ENCODE measurements at regions not wholly inside any gene's neighbourhood (a gene's known extent, or its start where the extent isn't known, plus 50 kb on each side); places are given as distances from the start of the nearest gene placed in this dataset.

- DNase-seq (ENCODE audit: low read depth, low spot score): no peak
- H3K4me1 ChIP-seq (ENCODE audit: control insufficient read depth, insufficient read depth, low read length): no peaks in the 10 kb centered on the region; the same call in 1 of the 2 replicates
- no peak overlapping the region for H3K27ac ChIP-seq (ENCODE audit: low read length)
- WGBS (ENCODE audit: insufficient coverage, insufficient read length): no CpG with 5 or more reads among the region's 13 CpGs
- H3K36me3 ChIP-seq (ENCODE audit: control insufficient read depth, insufficient read depth, low read length): no peaks in the 10 kb centered on the region
- peaks cover 27% of the 10 kb centered on the region for H3K9me3 ChIP-seq (ENCODE audit: control insufficient read depth, insufficient read depth, low read length)
- no peak overlapping the region for H3K4me3 ChIP-seq (ENCODE audit: low read length)
- no peaks in the 10 kb centered on the region for H3K27me3 ChIP-seq (ENCODE audit: control insufficient read depth, insufficient read depth, low read length)
Measured at GRCh38 chr12:130081117-130081805, 81.0 kb upstream of the FZD10 start.

GRCh38 chr12:130083002-130083401, 79.3 kb upstream of the FZD10 start:
- Histone ChIP-seq H3K4me1 (ENCODE audit: control insufficient read depth, insufficient read depth, low read length) (no peaks in the 10 kb centered on the region; the same call in 1 of the 2 replicates), H3K27me3 (ENCODE audit: control insufficient read depth, insufficient read depth, low read length) (no peaks in the 10 kb centered on the region), H3K9me3 (ENCODE audit: control insufficient read depth, insufficient read depth, low read length) (peaks cover 34% of the 10 kb centered on the region), H3K4me3 (ENCODE audit: low read length) (no peak overlapping the region), H3K27ac (ENCODE audit: low read length) (no peak overlapping the region), H3K36me3 (ENCODE audit: control insufficient read depth, insufficient read depth, low read length) (no peaks in the 10 kb centered on the region)
- no CpG with 5 or more reads among the region's 6 CpGs for WGBS (ENCODE audit: insufficient coverage, insufficient read length)
- no peak for DNase-seq (ENCODE audit: low read depth, low spot score)

GRCh38 chr12:130083734-130084133, 78.5 kb upstream of the FZD10 start:
- Histone ChIP-seq H3K9me3 (ENCODE audit: control insufficient read depth, insufficient read depth, low read length) (peaks cover 34% of the 10 kb centered on the region), H3K27ac (ENCODE audit: low read length) (no peak overlapping the region), H3K4me1 (ENCODE audit: control insufficient read depth, insufficient read depth, low read length) (no peaks in the 10 kb centered on the region; the same call in 1 of the 2 replicates), H3K36me3 (ENCODE audit: control insufficient read depth, insufficient read depth, low read length) (no peaks in the 10 kb centered on the region), H3K27me3 (ENCODE audit: control insufficient read depth, insufficient read depth, low read length) (no peaks in the 10 kb centered on the region), H3K4me3 (ENCODE audit: low read length) (no peak overlapping the region)
- DNase-seq (ENCODE audit: low read depth, low spot score): no peak
- WGBS (ENCODE audit: insufficient coverage, insufficient read length): no CpG with 5 or more reads among the region's 8 CpGs

- Histone ChIP-seq H3K4me3 (ENCODE audit: low read length) (no peak overlapping the region), H3K27ac (ENCODE audit: low read length) (no peak overlapping the region), H3K4me1 (ENCODE audit: control insufficient read depth, insufficient read depth, low read length) (no peaks in the 10 kb centered on the region; the same call in 1 of the 2 replicates), H3K9me3 (ENCODE audit: control insufficient read depth, insufficient read depth, low read length) (peaks cover 32% of the 10 kb centered on the region), H3K27me3 (ENCODE audit: control insufficient read depth, insufficient read depth, low read length) (no peaks in the 10 kb centered on the region), H3K36me3 (ENCODE audit: control insufficient read depth, insufficient read depth, low read length) (no peaks in the 10 kb centered on the region)
- no CpG with 5 or more reads among the region's 8 CpGs for WGBS (ENCODE audit: insufficient coverage, insufficient read length)
- no peak for DNase-seq (ENCODE audit: low read depth, low spot score)
Measured at GRCh38 chr12:130084359-130084758, 77.9 kb upstream of the FZD10 start.

- peaks cover 34% of the 10 kb centered on the region for H3K9me3 ChIP-seq (ENCODE audit: control insufficient read depth, insufficient read depth, low read length)
- no peak overlapping the region for H3K4me3 ChIP-seq (ENCODE audit: low read length)
- no peak overlapping the region for H3K27ac ChIP-seq (ENCODE audit: low read length)
Measured at GRCh38 chr12:130086248-130086647, 76.0 kb upstream of the FZD10 start.

GRCh38 chr12:130086797-130087196, 75.5 kb upstream of the FZD10 start:
- H3K9me3 ChIP-seq (ENCODE audit: control insufficient read depth, insufficient read depth, low read length): peaks cover 34% of the 10 kb centered on the region
- no peak overlapping the region for H3K27ac ChIP-seq (ENCODE audit: low read length)
- WGBS (ENCODE audit: insufficient coverage, insufficient read length): no CpG with 5 or more reads among the region's 8 CpGs
- no peak for DNase-seq (ENCODE audit: low read depth, low spot score)
- H3K27me3 ChIP-seq (ENCODE audit: control insufficient read depth, insufficient read depth, low read length): no peaks in the 10 kb centered on the region
- H3K4me1 ChIP-seq (ENCODE audit: control insufficient read depth, insufficient read depth, low read length): no peaks in the 10 kb centered on the region; the same call in 1 of the 2 replicates
- no peak overlapping the region for H3K4me3 ChIP-seq (ENCODE audit: low read length)
- H3K36me3 ChIP-seq (ENCODE audit: control insufficient read depth, insufficient read depth, low read length): no peaks in the 10 kb centered on the region

More at GRCh38 chr12:130086248-130086647, 76.0 kb upstream of the FZD10 start:
- no CpG with 5 or more reads among the region's 11 CpGs for WGBS (ENCODE audit: insufficient coverage, insufficient read length)
- Histone ChIP-seq H3K4me1 (ENCODE audit: control insufficient read depth, insufficient read depth, low read length) (no peaks in the 10 kb centered on the region; the same call in 1 of the 2 replicates), H3K36me3 (ENCODE audit: control insufficient read depth, insufficient read depth, low read length) (no peaks in the 10 kb centered on the region), H3K27me3 (ENCODE audit: control insufficient read depth, insufficient read depth, low read length) (no peaks in the 10 kb centered on the region)
- no peak for DNase-seq (ENCODE audit: low read depth, low spot score)

GRCh38 chr12:130087222-130087621, 75.0 kb upstream of the FZD10 start:
- Histone ChIP-seq H3K4me3 (ENCODE audit: low read length) (no peak overlapping the region), H3K36me3 (ENCODE audit: control insufficient read depth, insufficient read depth, low read length) (no peaks in the 10 kb centered on the region), H3K9me3 (ENCODE audit: control insufficient read depth, insufficient read depth, low read length) (peaks cover 38% of the 10 kb centered on the region), H3K27me3 (ENCODE audit: control insufficient read depth, insufficient read depth, low read length) (no peaks in the 10 kb centered on the region), H3K4me1 (ENCODE audit: control insufficient read depth, insufficient read depth, low read length) (no peaks in the 10 kb centered on the region; the same call in 1 of the 2 replicates), H3K27ac (ENCODE audit: low read length) (no peak overlapping the region)
- WGBS (ENCODE audit: insufficient coverage, insufficient read length): no CpG with 5 or more reads among the region's 11 CpGs
- no peak for DNase-seq (ENCODE audit: low read depth, low spot score)

GRCh38 chr12:130088504-130088903, 73.8 kb upstream of the FZD10 start:
- Histone ChIP-seq H3K4me1 (ENCODE audit: control insufficient read depth, insufficient read depth, low read length) (no peaks in the 10 kb centered on the region; the same call in 1 of the 2 replicates), H3K9me3 (ENCODE audit: control insufficient read depth, insufficient read depth, low read length) (peaks cover 34% of the 10 kb centered on the region), H3K36me3 (ENCODE audit: control insufficient read depth, insufficient read depth, low read length) (no peaks in the 10 kb centered on the region), H3K27me3 (ENCODE audit: control insufficient read depth, insufficient read depth, low read length) (no peaks in the 10 kb centered on the region), H3K4me3 (ENCODE audit: low read length) (no peak overlapping the region), H3K27ac (ENCODE audit: low read length) (no peak overlapping the region)
- no peak for DNase-seq (ENCODE audit: low read depth, low spot score)
- no CpG with 5 or more reads among the region's 11 CpGs for WGBS (ENCODE audit: insufficient coverage, insufficient read length)

- H3K27me3 ChIP-seq (ENCODE audit: control insufficient read depth, insufficient read depth, low read length): no peaks in the 10 kb centered on the region
- H3K9me3 ChIP-seq (ENCODE audit: control insufficient read depth, insufficient read depth, low read length): peaks cover 26% of the 10 kb centered on the region
- WGBS (ENCODE audit: insufficient coverage, insufficient read length): no CpG with 5 or more reads among the region's 2 CpGs
- no peak overlapping the region for H3K27ac ChIP-seq (ENCODE audit: low read length)
- no peak for DNase-seq (ENCODE audit: low read depth, low spot score)
- H3K4me1 ChIP-seq (ENCODE audit: control insufficient read depth, insufficient read depth, low read length): no peaks in the 10 kb centered on the region
- no peak overlapping the region for H3K4me3 ChIP-seq (ENCODE audit: low read length)
- H3K36me3 ChIP-seq (ENCODE audit: control insufficient read depth, insufficient read depth, low read length): no peaks in the 10 kb centered on the region
Measured at GRCh38 chr12:130090542-130090941, 71.7 kb upstream of the FZD10 start.

GRCh38 chr12:130093380-130093779, 68.9 kb upstream of the FZD10 start:
- WGBS (ENCODE audit: insufficient coverage, insufficient read length): no CpG with 5 or more reads among the region's 8 CpGs
- no peaks in the 10 kb centered on the region for H3K27me3 ChIP-seq (ENCODE audit: control insufficient read depth, insufficient read depth, low read length)

GRCh38 chr12:130097342-130097741, 64.9 kb upstream of the FZD10 start:
- no peak for DNase-seq (ENCODE audit: low read depth, low spot score)
- Histone ChIP-seq H3K4me3 (ENCODE audit: low read length) (no peak overlapping the region), H3K27me3 (ENCODE audit: control insufficient read depth, insufficient read depth, low read length) (no peaks in the 10 kb centered on the region), H3K36me3 (ENCODE audit: control insufficient read depth, insufficient read depth, low read length) (no peaks in the 10 kb centered on the region), H3K9me3 (ENCODE audit: control insufficient read depth, insufficient read depth, low read length) (peaks cover 15% of the 10 kb centered on the region), H3K4me1 (ENCODE audit: control insufficient read depth, insufficient read depth, low read length) (no peaks in the 10 kb centered on the region), H3K27ac (ENCODE audit: low read length) (no peak overlapping the region)
- WGBS (ENCODE audit: insufficient coverage, insufficient read length): no CpG with 5 or more reads among the region's 8 CpGs

More at GRCh38 chr12:130093380-130093779, 68.9 kb upstream of the FZD10 start:
- DNase-seq (ENCODE audit: low read depth, low spot score): no peak
- Histone ChIP-seq H3K36me3 (ENCODE audit: control insufficient read depth, insufficient read depth, low read length) (no peaks in the 10 kb centered on the region), H3K4me1 (ENCODE audit: control insufficient read depth, insufficient read depth, low read length) (no peaks in the 10 kb centered on the region), H3K4me3 (ENCODE audit: low read length) (no peak overlapping the region), H3K9me3 (ENCODE audit: control insufficient read depth, insufficient read depth, low read length) (peaks cover 22% of the 10 kb centered on the region), H3K27ac (ENCODE audit: low read length) (no peak overlapping the region)

Measured in iPS DF 6.9 (cell line).